GM19240 (cell line): ENCODE measurements at regions not wholly inside any gene's neighbourhood (a gene's known extent, or its start where the extent isn't known, plus 50 kb on each side); places are given as distances from the start of the nearest gene placed in this dataset.

Experiments
- DNase-seq: peaks from one replicate; pipeline ENCODE4 v3.0.0; 2011; ENCODE audit warnings: low spot score; ENCODE audit not compliant: insufficient read length

GRCh38 chr11:116190861-116191260, 581.9 kb downstream of the BUD13 start:
- DNase-seq, result no peak

GRCh38 chr11:116189408-116190170, 583.2 kb downstream of the BUD13 start:
- DNase-seq, result no peak

DNA sequence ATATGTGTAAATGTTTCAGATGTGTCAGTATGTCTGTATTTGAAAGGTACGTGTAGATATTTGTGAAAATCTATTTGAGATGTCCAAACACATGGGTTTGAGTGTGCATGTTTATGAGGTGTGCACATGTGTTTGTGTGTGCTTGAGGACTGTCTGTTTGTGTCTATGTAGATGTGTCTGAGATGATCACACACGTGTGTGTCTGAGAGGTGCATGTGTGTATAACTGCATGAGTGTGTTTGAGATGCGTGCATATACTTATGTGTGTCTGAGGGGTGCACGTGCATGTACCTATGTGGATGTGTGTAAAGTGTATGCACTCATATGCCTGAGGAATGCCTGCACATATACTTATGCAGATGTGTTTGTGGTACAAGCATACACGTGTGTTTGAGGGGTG, 584.4 kb downstream of the BUD13 start:
- DNase-seq, result no peak

- DNase-seq, result no peak
Measured at GRCh38 chr11:116187026-116187425, 585.8 kb downstream of the BUD13 start.

- DNase-seq, result no peak
Measured at GRCh38 chr11:116185551-116185950, 587.2 kb downstream of the BUD13 start.

DNA sequence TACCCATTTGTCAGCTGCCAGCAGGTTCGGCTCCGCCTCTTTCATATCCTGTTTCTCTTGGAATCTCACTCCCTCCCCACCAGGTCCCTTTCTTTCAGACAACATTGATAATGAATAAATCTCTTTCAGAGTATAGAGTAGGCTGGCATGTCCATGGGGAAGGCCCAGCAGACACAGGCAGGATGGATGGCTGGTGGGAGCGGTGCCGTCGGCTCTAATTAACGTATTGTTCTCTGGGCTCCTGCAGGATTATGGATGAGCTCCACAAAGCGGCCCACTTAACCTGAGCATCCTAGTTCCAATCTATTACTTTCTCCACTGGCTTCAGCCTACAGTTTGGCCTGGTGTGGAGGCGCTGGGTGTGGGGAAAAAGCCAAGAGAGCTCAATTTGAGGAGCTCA, 588.0 kb downstream of the BUD13 start:
- DNase-seq, result no peak

DNA sequence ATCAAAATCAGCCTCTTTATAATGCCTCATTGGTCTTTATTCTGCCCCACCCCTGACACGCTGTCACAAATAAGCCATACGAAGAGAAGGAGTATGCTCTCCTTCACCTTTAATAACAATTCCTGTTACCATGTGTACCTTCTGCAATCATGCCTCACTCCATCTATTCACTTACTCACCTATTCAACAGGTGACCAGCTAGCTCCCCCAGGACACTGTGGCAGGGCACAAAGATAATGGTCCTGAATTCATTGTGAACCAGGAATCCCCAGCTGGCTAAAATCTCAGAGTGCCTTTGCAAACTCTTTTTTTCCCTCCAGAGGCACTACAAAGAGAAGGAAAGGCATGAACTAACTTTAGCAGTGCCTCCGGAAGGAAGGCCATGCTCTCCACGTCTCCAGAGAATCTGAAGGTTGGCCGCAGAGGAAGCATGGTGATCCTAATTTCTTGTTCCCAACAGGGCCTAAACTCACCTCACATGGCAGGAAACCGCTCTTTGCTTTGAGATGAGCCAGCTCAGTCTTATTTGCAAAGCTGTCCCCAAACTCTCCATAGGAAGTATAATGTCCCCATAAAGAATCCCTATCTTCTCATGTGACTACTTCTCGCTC, 590.3 kb downstream of the BUD13 start:
- DNase-seq, result no peak

GRCh38 chr11:116180806-116181600, 591.8 kb downstream of the BUD13 start:
- no peak for DNase-seq

DNA sequence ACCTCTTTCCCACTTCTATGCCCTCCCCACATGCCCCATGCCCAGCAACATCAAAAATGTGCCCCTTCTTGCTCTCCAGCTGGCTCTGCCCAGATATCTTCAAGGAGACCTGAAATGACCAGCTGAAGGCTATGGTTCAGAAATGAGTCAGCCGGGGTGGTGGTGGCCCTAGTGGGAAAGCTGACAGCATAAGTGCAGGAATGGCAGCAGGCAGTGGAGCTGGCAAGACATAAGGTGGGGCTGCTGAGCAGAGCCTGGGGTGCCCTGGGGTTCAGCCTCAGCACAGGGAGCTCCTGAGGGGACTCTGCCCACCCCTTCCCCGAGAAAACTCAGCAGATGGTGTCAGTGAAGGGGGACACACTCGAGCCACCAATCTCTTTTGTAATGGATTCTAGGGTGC, 593.4 kb downstream of the BUD13 start:
- no peak for DNase-seq

GRCh38 chr11:116177521-116178210, 595.1 kb downstream of the BUD13 start:
- no peak for DNase-seq

GRCh38 chr11:116176484-116177005, 596.2 kb downstream of the BUD13 start:
- no peak for DNase-seq

DNA sequence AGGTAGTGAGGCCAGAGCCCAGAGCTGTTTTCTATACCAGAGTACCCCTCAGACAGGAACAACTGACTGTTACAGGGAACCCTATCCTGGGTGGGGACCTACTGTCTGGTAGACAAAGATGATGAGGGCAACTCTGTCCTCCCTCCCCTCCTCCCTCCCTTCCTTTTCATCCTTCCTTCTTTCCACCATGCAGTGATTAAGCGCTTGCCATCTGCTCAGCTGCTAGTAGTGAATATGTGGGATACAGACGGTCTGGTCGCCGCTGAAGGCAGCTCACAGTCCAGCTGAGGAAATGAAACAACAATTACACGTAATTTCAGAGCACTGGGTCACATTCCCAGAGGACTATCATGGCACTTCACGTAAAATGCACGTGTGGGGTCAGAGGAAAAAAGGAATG, 597.1 kb downstream of the BUD13 start:
- DNase-seq, result no peak

- no peak for DNase-seq
Measured at GRCh38 chr11:116173941-116174911, 598.6 kb downstream of the BUD13 start.

- no peak for DNase-seq
Measured at GRCh38 chr11:116173506-116173905, 599.3 kb downstream of the BUD13 start.

DNA sequence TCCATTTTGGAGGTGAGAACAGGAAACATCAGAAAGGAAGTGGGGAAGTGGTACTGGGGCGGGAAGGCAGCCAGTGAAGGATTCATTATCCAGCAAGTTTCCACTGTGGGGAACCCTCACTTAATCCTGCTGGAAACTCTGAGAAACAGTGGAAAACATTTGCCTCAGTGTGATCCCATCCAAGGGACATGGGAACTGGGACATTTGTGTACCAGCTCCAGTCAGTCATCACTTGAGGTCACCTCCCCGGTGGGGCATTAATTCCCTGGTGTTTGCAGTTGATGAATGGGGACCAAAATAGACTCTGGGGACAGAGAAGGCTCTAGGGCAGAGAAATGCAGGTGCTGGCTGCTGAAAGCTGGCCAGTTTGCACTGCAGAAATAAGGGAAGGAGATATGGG, 599.9 kb downstream of the BUD13 start:
- no peak for DNase-seq

DNA sequence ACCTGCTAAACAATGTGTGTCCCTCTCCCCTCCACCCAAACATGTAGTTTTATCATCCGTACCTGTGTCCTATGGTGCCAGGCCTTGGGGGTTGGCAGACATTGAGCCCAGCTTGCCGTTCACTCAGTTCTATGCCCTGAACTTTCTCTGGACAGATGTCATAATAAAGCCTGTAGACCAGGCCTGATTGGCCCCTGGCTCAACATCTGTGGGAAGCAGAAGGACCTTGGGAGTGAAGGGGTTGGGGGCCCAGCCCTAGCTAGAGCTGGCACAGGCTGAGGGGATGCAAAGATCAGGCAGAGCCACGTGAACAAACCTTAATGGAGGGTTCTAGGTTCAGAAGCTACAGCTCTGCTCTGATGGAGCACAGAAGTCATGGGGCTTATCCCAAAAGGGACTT, 600.6 kb downstream of the BUD13 start:
- DNase-seq, result no peak

- no peak for DNase-seq
Measured at GRCh38 chr11:116171271-116172140, 601.3 kb downstream of the BUD13 start.

DNA sequence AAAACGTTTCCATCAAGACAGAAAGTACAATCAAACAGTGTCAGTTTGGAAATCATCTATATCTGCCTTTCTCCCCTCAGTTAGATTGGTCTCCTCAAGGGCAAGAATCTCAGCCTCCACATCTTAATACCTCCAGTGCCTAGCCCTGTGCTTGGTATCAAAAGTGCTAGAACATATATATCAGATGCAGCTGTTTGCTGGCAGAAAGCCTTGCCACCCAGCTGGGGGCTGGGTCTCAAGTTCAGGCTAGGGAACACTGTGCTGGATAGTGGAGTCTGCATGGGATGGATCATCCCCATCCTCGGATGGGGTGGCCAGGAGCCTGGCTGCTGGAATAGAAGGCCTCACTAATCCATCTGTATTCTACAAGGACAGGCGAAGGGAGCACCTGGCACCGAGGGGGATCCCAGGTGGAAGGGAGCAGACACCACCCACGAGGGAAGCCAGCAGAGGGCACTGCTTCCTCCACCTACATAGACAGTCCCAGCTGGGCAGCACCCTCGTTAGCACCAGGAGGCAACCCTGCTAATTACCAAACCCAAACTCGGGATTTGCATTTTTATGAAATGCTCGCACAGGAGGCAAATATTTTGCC, 602.2 kb downstream of the BUD13 start:
- DNase-seq, result no peak

- DNase-seq, result no peak
Measured at GRCh38 chr11:116169776-116170175, 603.0 kb downstream of the BUD13 start.
